SK-N-SH (cell line): ENCODE measurements at regions not wholly inside any gene's neighbourhood (a gene's known extent, or its start where the extent isn't known, plus 50 kb on each side); places are given as distances from the start of the nearest gene placed in this dataset.

Experiments
- CTCF ChIA-PET: fragments of 300-600, 350-600 bp; formaldehyde crosslinking; extraction: SDS; loops from one replicate; lab custom pipeline; 2021; lab: Yijun Ruan, JAX
- POLR2A ChIA-PET: fragments of 350-600 bp; sonication (Branson Sonifier 250); formaldehyde crosslinking; extraction: SDS; loops from one replicate; lab custom pipeline; 2020; ENCODE audit warnings: antibody characterized with exemption, inconsistent platforms; lab: Yijun Ruan, JAX
- DNase-seq: peaks from one replicate; pipeline ENCODE4 v3.0.0; 2012
- H2AFZ ChIP-seq: fragments of 200-600 bp; sonication (generic); 2 replicates; pipeline ENCODE4 v1.8.1; 2016; ENCODE audit warnings: antibody characterized with exemption, mild to moderate bottlenecking, low read depth
- H3F3A ChIP-seq: fragments of 200-600 bp; sonication (generic); replicated peaks from 2 replicates; pipeline ENCODE3; 2016; ENCODE audit warnings: antibody characterized with exemption, mild to moderate bottlenecking; ENCODE audit not compliant: insufficient read depth
- H3K27ac ChIP-seq, 2 experiments: fragments of 200-500 bp in 1 of 2; fragments of 200-600 bp in 1 of 2; sonication (Bioruptor generic) in 1 of 2; sonication (generic), shearing (Covaris generic) in 1 of 2; 2 replicates each; pipeline versions ENCODE4 v1.5.1 to v1.6.1; 2014 to 2016; ENCODE audit warnings: low read depth in 2 of 2, inconsistent platforms in 1 of 2, low read length in 1 of 2, mild to moderate bottlenecking in 1 of 2, mixed read lengths in 1 of 2
- H3K27me3 ChIP-seq: fragments of 200-600 bp; sonication (generic), shearing (Covaris generic); 2 replicates; pipeline ENCODE4 v1.6.1; 2016; ENCODE audit warnings: mixed run types; ENCODE audit not compliant: insufficient read depth
- H3K36me3 ChIP-seq, 2 experiments: fragments of 200-500 bp in 1 of 2; fragments of 200-600 bp in 1 of 2; sonication (Bioruptor generic) in 1 of 2; sonication (generic) in 1 of 2; replicated peaks in 1 of 2; 2 replicates each; pipeline versions ENCODE3 to v1.5.1; 2014 to 2016; ENCODE audit warnings: low read length in 1 of 2, mild to moderate bottlenecking in 1 of 2; ENCODE audit not compliant: insufficient read depth in 2 of 2, control insufficient read depth in 1 of 2
- H3K4me1 ChIP-seq, 2 experiments: fragments of 200-500 bp in 1 of 2; fragments of 200-600 bp in 1 of 2; sonication (Bioruptor generic) in 1 of 2; sonication (generic), shearing (Covaris generic) in 1 of 2; 2 replicates each; pipeline versions ENCODE4 v1.5.1 to v1.6.1; 2014 to 2016; ENCODE audit warnings: low read depth in 1 of 2, low read length in 1 of 2, mixed run types in 1 of 2; ENCODE audit not compliant: insufficient read depth in 2 of 2, control insufficient read depth in 1 of 2
- H3K4me2 ChIP-seq: fragments of 200-600 bp; sonication (generic), shearing (Covaris generic); 2 replicates; pipeline ENCODE4 v1.6.1; 2017; ENCODE audit warnings: mixed run types
- H3K4me3 ChIP-seq, 2 experiments: fragments of 200-500 bp in 1 of 2; fragments of 200-600 bp in 1 of 2; sonication (Bioruptor generic) in 1 of 2; sonication (generic), shearing (Covaris generic) in 1 of 2; 2 replicates each; pipeline versions ENCODE4 v1.5.1 to v1.8.1; 2014 to 2016; ENCODE audit warnings: low read depth in 2 of 2, inconsistent platforms in 1 of 2, low read length in 1 of 2, mild to moderate bottlenecking in 1 of 2, mixed read lengths in 1 of 2, moderate library complexity in 1 of 2
- H3K79me2 ChIP-seq: fragments of 200-600 bp; sonication (generic); 2 replicates; pipeline ENCODE4 v1.8.1; 2017; ENCODE audit warnings: mild to moderate bottlenecking; ENCODE audit not compliant: insufficient read depth
- H3K9ac ChIP-seq: fragments of 200-600 bp; sonication (generic); 2 replicates; pipeline ENCODE4 v1.6.1; 2017; ENCODE audit warnings: mixed run types
- H3K9me2 ChIP-seq: fragments of 200-600 bp; sonication (generic); 2 replicates; pipeline ENCODE4 v1.6.1; 2017; ENCODE audit warnings: mixed run types
- H3K9me3 ChIP-seq: fragments of 200-600 bp; sonication (generic); 2 replicates; pipeline ENCODE4 v1.6.1; 2017; ENCODE audit warnings: mixed run types, mild to moderate bottlenecking, moderate library complexity
- H4K20me1 ChIP-seq: fragments of 200-600 bp; sonication (generic); 2 replicates; pipeline ENCODE4 v1.6.1; 2017; ENCODE audit warnings: mild to moderate bottlenecking, mixed run types; ENCODE audit not compliant: insufficient read depth
- CHD2 ChIP-seq: fragments of 150-350 bp; IDR thresholded peaks from 2 replicates; pipeline ENCODE4 v1.6.1; 2018; ENCODE audit warnings: low read length; ENCODE audit not compliant: partially characterized antibody
- ELF1 ChIP-seq: IDR thresholded peaks from 2 replicates; pipeline ENCODE4 v1.4.0; 2012
- EP300 ChIP-seq, 2 experiments: IDR thresholded peaks; 2 replicates each; pipeline versions ENCODE4 v1.4.0 to v1.6.1; 2012; ENCODE audit warnings: borderline replicate concordance in 1 of 2, low read depth in 1 of 2, low read length in 1 of 2
- GATA2 ChIP-seq: sonication (generic); formaldehyde crosslinking; IDR thresholded peaks from 2 replicates; pipeline ENCODE4 v1.5.0; 2020; ENCODE audit warnings: mild to moderate bottlenecking, missing genetic modification reagents
- MXI1 ChIP-seq: IDR thresholded peaks from 2 replicates; pipeline ENCODE4 v1.6.1; 2012; ENCODE audit warnings: mild to moderate bottlenecking, low read depth, low read length, improper control_type of control experiment
- NFIC ChIP-seq: IDR thresholded peaks from 2 replicates; pipeline ENCODE4 v1.4.0; 2012; ENCODE audit warnings: borderline replicate concordance
- PBX3 ChIP-seq: IDR thresholded peaks from 2 replicates; pipeline ENCODE4; 2012
- RCOR1 ChIP-seq: fragments of 150-350 bp; IDR thresholded peaks from 2 replicates; pipeline ENCODE4 v1.6.1; 2017; ENCODE audit warnings: antibody characterized with exemption, low read length
- SMC3 ChIP-seq: IDR thresholded peaks from 2 replicates; pipeline ENCODE4 v1.6.1; 2012; ENCODE audit warnings: low read depth, low read length, improper control_type of control experiment
- TAF1 ChIP-seq: IDR thresholded peaks from 2 replicates; pipeline ENCODE4 v1.6.1; 2012; ENCODE audit warnings: low read depth, mild to moderate bottlenecking, low read length, moderate library complexity, borderline replicate concordance
- USF1 ChIP-seq: IDR thresholded peaks from 2 replicates; pipeline ENCODE4 v1.4.0; 2012; ENCODE audit warnings: low read depth, borderline replicate concordance
- YY1 ChIP-seq: IDR thresholded peaks from 2 replicates; pipeline ENCODE4 v1.4.0; 2012; ENCODE audit warnings: low read depth, mild to moderate bottlenecking
- WGBS: methylation state at CpG from one replicate; pipeline ENCODE4 v1.1.6; 2017; ENCODE audit warnings: low lambda C conversion rate; 5-methylcytosine and 5-hydroxymethylcytosine counted together

- H3K36me3 ChIP-seq = no peaks in the 10 kb centered on the region
- no peaks in the 10 kb centered on the region for H3K27me3 ChIP-seq
- no peak overlapping the region for H3K9ac ChIP-seq
- H3K4me3 ChIP-seq = no peak overlapping the region
- DNase-seq = no peak
- 78% methylated on average over 15 of the region's 15 CpGs for WGBS
- ChIA-PET POLR2A (interaction anchor here (1.8 kb wide), 1 partner anchor 1253 kb away, joined by 6 read pairs; the partner anchor contains the start of gene ID2), CTCF (interaction anchor here (0.6 to 5.0 kb wide), 40 partner anchors 9 to 1320 kb away, joined by 3 to 48 read pairs (median 6); partner anchors contain the start of gene ID2)
- H3K4me1 ChIP-seq = peaks cover 0 to 4% of the 10 kb centered on the region in 2 experiments; a peak in 2 of 4 replicates
- no peak overlapping the region for H3K27ac ChIP-seq
- no peaks in the 10 kb centered on the region for H3K79me2 ChIP-seq
- no peaks in the 10 kb centered on the region for H3K9me2 ChIP-seq
- no peaks in the 10 kb centered on the region for H3F3A ChIP-seq
- TF ChIP-seq EP300 (IDR thresholded peaks at IDR 0.05; ENCODE audit: borderline replicate concordance in 1 of 2, low read depth in 1 of 2, low read length in 1 of 2) = no peak
- TF ChIP-seq MXI1 = no peak
- no peak for TF ChIP-seq NFIC
- no peak for TF ChIP-seq GATA2 (CRISPR knock-in tag)
- TF ChIP-seq USF1 = no peak
- TF ChIP-seq PBX3 = no peak
- no peak for TF ChIP-seq YY1
- TF ChIP-seq ELF1 = no peak
- no peak for TF ChIP-seq CHD2
- H2AFZ ChIP-seq = no peak overlapping the region
- no peak overlapping the region for H3K4me2 ChIP-seq
- H3K9me3 ChIP-seq = no peaks in the 10 kb centered on the region
- H4K20me1 ChIP-seq = no peaks in the 10 kb centered on the region
Observed at GRCh38 chr2:7428454-7429204, 511.4 kb downstream of the RNF144A start.

GRCh38 chr2:7429733-7430132 is 512.5 kb downstream of the RNF144A start:
- CTCF ChIA-PET = interaction anchor here (1.0 to 5.0 kb wide), 8 partner anchors 13 to 1251 kb away, joined by 4 to 48 read pairs (median 29); partner anchors contain the start of gene ID2
- no peak for TF ChIP-seq TAF1
- TF ChIP-seq SMC3 = no peak
- TF ChIP-seq EP300 (IDR thresholded peaks at IDR 0.05; ENCODE audit: borderline replicate concordance in 1 of 2, low read depth in 1 of 2, low read length in 1 of 2) = no peak
- no peak for TF ChIP-seq YY1
- TF ChIP-seq CHD2 = no peak
- TF ChIP-seq RCOR1 = no peak
- no peak for TF ChIP-seq ELF1
- no peak for DNase-seq
- H3K4me2 ChIP-seq = no peak overlapping the region
- no peaks in the 10 kb centered on the region for H3K9me2 ChIP-seq
- H3K4me1 ChIP-seq = peaks cover 0 to 4% of the 10 kb centered on the region in 2 experiments; a peak in 2 of 4 replicates
- no peak overlapping the region for H3K9ac ChIP-seq
- WGBS = 57% methylated on average over 4 of the region's 4 CpGs
- H3K79me2 ChIP-seq = no peaks in the 10 kb centered on the region
- no peaks in the 10 kb centered on the region for H3K9me3 ChIP-seq
- POLR2A ChIA-PET = no interaction called here
- H3K27me3 ChIP-seq = no peaks in the 10 kb centered on the region
- H3K4me3 ChIP-seq = no peak overlapping the region
- H3F3A ChIP-seq = no peaks in the 10 kb centered on the region
- H2AFZ ChIP-seq = no peak overlapping the region
- H3K27ac ChIP-seq = no peak overlapping the region
- no peaks in the 10 kb centered on the region for H4K20me1 ChIP-seq
- no peaks in the 10 kb centered on the region for H3K36me3 ChIP-seq
